CD4-positive, alpha-beta T cell treated with Interleukin-17A for 1 hour (primary cell): ENCODE measurements at regions not wholly inside any gene's neighbourhood (a gene's known extent, or its start where the extent isn't known, plus 50 kb on each side); places are given as distances from the start of the nearest gene placed in this dataset.

Experiments
- DNase-seq: peaks from one replicate; pipeline ENCODE4 v3.0.0-alpha.2; 2020

DNA sequence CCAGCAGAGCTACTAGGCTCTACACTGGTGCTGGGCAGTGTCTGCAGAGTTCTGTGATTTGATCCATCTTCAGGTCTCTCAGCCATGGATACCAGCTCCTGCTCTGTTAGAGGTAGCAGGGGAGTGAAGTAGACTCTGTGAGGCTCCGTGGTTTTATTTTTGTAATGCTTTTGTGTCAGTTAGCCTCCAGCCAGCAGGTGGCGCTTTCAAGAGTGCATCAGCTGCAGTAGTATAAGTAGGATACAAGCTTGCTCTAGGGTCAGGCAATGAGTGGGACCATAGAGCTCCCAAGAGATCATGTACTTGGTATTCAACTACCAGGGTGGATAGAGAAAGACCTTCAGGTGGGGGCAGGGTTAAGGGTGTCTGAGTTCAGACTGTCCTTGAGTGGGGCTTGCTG, 362.5 kb upstream of the TRAM1L1 start:
- DNase-seq = peak; percentile 6

DNA sequence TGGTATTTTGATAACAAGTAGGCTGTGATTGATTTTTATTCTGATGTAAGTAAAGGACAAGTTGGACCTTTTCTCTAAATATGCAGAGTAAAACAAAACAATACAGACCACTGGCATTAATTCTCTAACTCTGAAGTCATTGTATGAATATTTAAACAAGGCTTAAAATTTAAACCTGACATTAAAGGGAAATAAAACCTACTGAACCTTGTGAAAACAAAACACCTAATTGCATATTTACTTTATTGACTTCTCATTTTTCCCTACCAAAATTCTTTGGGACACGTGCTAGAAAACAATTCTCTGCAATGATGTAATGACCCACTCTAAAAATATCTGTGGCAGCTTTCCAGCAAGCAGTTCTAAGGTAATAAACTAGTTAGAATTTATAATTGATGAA, 369.7 kb upstream of the TRAM1L1 start:
- no peak for DNase-seq

DNA sequence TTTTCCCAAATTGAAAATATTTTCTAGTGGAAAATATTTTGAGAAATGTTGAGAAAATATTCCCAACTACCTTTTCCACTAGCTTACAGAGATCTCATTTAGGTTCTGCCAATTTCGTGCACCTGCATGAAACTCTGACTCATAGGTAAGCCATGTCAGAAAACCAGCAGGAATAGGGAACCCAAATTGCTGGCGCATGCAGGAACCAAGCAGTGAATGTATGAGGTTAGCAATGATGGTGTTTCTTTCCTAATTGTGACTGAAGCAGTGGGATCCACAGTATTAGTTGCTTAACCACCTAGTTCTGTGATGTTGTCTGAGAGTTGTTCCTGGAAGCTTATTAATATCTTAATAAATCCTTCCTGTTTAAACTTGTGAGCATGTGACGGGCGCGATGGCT, 381.0 kb upstream of the TRAM1L1 start:
- no peak for DNase-seq

DNA sequence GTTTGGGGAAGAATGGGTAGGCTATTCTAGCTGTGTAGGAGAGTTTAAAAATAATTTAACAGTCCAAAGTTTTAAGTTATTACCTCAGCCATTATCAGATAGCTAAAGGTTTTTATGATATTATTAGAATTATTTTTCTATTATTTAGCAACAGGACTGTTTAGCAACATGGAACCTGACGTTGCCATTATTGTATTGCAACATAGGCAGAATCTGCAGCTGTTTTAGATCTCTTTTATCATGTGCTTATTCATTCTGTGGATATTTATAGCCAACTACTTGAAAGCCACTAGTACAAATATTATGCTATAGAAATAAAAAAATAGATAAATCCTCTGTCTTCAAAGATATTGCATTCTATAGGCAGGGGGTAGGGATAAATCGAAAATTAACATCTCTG, 382.0 kb upstream of the TRAM1L1 start:
- no peak for DNase-seq

DNA sequence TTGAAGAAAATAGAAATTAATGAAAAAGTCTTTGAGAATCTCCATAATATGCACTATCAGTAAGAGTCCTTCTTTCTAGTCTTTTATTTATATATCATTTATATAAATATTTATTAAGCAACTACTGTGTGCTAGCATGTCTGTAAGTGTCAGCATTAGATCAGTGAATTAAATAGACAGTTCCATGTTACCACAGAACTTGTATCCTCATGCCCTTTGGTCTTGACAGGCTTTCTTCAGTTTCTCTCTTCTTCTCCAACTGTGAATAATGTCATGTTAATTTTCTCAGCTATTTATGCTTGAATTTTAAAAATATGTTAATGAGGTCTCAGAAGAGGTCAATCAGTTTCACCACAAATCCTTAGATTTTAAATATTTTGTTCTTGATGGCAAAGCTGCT, 389.6 kb upstream of the TRAM1L1 start:
- DNase-seq = no peak

DNA sequence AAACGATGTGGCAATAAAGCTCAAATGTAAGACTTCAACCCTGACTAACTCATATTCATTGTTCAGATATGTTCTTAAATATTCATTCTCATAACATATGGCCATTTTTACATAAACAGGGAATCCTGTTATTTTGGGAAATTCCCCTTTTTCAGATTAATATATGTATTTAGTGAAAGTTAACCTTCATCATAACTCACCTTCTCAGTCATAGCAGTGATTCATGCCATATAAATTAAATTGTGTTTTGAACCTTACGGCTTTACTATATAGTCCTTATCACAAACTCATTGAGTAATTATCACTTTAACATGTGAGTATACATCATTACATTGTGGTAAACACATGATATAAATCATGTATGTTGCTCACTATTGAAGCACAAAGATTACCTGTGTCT, 392.5 kb upstream of the TRAM1L1 start:
- no peak for DNase-seq

DNA sequence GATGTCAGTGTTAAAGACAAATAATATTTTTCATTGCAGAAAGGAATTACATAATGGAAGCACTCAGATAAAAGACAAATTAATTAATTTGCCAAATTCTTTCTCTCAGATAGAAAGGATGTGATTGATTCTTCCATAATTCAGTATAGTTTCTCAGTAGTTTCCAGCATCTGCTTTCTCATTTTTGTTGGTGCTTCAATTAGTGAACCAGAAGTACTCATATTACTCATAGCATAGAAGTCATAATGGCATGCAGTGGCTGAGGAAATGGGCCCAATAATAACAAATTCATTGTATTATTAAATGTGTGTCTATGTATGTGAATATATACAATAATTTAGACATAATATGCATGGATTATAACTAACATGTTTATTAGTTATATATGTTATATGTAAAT, 393.3 kb upstream of the TRAM1L1 start:
- no peak for DNase-seq

DNA sequence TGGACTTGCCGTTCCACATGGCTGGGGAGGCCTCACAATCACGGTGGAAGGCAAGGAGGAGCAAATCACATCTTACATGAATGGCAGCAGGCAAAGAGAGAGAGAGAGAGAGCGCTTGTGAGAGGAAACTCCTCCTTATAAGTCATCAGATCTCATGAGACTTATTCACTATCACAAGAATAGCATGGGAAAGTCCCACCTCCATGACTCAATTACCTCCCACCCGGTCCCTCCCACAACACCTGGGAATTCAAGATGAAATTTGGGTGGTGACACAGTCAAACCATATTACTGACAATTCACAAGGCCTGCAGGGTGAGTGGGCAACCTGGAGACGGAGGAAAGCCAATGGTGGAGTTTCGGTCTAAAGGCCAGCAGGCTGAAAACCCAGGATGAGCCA, 394.3 kb upstream of the TRAM1L1 start:
- DNase-seq = no peak

DNA sequence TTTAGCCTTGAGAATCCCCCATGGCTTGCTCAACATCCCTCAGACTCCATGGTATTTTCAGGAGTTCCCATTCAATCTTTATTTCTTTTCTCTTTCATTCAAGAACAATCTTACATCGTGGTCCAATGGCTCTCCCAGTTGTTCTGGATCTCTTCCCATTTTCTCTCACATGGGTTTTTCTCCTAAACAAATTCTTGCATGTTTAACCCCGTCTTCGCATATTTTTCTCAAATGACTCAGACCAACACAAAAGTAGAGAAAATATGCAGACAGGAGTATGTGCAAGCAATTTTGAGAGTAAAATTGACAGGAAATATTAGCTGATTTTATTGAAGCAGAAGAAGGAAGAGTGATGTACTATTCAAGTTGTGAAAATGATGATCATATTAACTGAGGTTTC, 396.4 kb upstream of the TRAM1L1 start:
- DNase-seq = no peak

DNA sequence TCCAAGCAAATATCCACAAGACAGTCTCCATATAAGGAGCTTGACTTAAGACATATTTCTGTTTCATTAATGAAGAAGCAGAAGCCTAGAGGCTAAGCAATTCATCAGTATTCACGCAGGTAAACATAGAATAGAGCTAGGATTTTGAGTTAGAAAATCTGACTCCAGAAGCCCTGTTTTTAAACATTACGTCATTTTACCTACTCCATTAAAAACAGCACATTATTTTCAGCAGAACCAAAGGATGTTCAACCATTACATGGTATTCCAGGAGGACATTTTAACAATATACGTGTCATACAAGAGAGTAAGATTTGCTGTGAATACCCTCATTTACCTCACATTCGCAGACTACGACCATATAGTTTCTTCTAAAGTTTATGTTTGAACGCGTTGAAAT, 403.3 kb upstream of the TRAM1L1 start:
- DNase-seq = no peak

DNA sequence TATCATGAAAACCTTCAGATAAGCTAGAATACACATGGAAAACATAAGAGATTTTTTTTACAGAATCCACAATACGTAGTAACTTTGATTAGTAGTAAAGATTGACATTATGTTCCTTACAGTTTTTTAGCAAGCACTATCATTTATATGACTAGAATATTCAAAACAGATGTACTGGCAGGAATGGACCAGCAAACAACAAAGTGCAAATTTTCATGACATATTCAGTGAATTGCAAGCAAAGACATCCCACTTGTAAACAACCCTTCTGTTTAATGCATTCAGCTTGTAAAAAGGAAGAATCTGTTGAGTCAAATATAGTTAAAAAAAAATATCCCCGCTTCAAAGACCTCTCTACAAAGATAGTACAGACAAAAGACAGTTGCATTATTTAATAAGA, 403.7 kb upstream of the TRAM1L1 start:
- no peak for DNase-seq

DNA sequence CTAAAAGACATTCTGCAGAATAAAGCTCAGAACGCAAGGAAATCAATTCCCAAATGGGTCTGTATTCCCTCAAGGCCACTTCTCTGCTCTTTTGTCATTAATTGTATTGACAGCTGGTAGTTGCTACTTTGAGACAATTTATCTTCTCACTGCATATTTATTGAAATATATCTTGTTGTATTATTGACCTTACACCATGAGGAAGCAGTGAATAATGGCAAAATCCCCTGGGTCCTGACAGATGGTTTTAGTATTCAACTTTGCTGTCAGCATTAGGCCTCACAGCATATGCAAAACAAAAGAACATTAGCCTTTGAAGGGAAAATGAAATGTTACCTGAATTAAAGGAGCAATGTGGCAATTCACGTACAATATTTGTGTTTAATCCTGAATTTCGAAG, 406.1 kb upstream of the TRAM1L1 start:
- DNase-seq = no peak

DNA sequence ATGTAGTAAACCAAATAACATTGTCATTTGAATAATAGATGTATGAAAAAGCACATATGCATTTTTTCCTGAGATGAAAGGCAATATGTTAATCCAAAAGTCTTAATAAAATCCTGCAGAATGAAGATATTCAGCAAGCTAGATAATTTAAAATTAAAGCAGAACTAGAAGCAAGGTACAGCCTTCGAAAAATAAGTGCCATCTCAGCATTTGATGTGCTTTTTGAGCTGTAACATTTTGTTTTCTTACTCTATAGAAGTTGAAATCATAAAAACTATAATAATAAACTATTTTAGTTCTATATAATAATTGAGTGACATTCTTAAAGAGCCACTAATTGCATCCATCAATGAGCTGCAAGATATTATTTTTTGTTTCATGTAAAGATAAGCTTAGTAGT, 410.4 kb upstream of the TRAM1L1 start:
- DNase-seq = no peak

DNA sequence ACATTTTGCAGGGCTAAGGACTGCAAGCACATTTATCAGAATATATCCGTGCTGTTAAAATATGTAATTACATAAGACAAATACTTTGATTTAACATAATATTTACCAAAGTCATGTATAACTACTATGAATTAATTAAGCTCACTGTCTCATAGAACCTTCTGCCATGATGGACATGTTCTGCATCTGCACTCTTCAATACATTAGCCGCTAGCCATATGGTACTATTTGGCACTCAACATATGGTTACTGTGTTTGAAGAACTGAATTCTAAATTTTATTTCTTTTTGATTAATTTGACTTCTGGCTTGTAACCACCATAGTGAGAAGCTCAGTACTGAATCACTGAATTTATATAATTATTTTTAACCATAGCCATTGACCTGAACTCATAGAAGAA, 427.0 kb upstream of the TRAM1L1 start:
- no peak for DNase-seq

DNA sequence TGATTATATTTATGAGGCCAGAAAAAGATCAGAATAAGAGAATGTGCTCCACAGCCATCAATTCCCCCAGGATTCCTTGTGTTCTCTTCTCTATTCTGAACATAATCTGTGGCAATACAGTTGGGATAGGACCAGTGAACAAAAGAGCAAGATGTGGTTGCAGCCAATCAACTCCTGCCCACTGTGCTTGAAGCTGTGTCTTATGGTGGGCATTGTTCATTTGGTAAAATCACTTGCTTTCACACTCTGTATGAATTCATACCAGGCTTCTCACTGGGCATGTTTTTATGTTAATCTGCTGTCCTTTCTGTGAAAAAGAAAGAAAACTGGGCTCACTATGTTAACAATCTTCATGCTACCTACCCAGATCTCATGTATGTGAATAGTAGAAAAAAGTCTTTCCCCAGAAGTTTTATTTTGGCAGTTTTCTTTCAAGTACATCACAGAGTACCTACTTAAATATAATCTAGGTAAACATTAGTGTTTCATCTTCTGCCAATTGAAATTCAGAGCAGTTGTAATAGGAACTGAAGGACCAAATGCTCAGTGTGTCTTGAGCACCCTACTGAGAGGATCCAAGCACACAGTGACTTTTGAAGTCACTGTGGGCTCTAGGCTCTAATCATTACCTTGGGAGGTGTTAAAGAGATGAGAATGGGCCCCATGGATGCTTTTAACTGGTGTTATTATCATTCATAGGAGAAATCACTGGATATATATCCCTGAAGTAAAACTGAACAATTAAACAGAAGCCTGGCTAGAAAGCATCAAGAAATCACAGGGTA, 429.2 kb upstream of the TRAM1L1 start:
- DNase-seq = no peak

DNA sequence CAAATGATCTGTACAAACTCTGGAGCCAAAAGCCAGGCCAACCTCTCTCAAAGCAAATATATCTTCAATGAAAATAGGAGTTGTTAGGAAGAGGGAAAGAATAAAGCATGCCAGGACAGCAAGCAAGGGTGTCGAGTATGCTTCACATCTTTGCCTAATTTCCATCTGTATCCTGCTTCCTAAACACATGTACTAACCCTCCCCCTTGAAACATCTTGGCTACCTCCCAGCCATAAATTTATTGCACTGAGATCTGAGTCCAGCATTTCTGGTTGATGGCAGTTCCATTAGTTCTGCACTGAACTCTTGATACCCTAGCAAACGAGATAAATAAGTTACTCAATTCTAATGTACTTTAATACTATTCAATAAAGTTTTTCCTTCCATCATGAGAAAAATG, 430.5 kb upstream of the TRAM1L1 start:
- no peak for DNase-seq

DNA sequence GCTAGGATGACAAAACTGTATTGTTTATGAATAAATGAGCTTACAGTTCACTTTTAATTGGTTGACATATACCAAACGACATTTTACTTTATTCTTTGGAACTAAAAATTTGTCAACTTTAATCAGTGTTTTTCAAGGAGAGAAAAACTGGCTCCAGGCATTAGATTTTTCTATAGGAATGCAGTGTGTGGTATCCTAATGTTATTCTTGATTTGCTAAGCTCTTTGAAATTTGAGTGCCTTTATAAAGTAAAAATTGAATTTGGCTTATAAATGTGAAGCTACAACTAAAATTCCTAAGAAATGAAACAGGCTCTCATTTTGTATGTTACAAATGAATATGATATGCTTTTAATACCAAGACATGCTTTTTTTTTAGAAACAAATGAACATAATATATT, 442.2 kb upstream of the TRAM1L1 start:
- DNase-seq = no peak

DNA sequence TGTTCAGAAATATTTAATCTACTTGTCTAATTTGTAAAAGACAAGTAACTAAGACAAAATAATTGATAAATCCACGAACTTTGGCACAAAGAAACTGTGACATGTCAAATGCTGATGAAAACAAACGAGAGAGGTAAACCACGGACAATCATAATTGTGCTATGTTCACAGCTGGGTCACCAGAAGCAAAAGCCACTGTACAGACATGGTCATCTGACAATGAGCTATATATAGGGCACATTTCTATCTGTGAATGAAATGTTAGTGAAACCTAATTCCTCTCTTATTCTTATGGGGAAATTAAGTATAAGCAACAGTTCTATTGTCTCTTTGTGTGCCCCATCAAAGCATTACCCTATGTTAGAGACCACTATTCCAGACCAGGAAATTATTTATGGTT, 444.0 kb upstream of the TRAM1L1 start:
- no peak for DNase-seq

DNA sequence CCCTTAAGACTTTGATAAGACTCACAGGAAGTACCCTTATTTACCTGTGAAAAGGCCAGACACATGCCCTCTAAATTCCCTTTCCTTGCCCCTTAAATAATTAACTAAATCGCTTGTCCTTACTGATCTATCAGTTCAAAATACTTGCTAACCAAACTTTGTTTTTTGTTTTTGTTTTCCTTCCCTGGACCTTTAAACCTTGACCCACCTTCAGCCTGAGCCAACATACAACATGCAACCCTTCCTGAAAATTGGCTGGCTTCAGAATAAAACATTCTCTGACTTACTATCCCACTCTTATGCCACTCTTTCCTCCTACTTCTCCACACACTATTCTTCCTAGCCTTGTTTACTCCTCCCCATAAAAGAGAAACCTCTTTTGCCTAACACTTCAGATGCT, 448.1 kb upstream of the TRAM1L1 start:
- no peak for DNase-seq

DNA sequence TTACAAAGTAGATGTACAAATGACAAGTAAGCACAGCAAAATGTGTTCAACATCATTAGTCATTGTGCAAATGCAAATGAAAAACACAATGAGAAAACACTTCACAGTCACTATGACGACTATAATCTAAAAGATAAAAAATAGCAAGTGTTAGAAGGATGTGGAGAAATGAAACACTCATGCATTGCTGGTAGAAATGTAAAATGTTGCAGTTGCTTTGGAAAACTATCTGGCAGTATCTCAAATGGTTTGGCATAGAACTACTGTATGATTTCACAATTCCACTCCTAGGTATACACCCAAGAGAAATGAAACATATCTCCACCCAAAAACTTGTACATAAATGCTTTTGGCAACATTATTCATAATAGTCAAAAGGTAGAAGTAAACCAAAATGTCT, 459.7 kb upstream of the TRAM1L1 start:
- no peak for DNase-seq

DNA sequence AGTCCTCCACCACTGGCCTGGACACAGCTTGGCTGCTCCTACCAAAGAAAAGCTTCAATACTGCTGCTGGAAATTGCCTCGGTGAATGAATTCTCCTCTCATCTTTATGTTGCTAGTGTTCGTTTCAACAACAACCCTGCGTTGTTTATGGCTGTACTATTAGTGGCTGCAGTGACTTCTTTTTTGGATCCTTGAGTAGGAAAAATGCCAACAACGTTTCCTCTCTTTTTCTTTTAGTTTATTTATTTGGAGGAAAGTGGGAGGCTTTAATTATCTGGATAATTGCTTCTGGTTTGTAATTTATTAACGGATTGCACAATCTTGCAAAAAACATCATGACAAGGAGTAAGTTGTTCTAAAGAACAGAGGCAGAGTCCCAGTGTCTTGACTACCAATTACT, 464.1 kb upstream of the TRAM1L1 start:
- no peak for DNase-seq

DNA sequence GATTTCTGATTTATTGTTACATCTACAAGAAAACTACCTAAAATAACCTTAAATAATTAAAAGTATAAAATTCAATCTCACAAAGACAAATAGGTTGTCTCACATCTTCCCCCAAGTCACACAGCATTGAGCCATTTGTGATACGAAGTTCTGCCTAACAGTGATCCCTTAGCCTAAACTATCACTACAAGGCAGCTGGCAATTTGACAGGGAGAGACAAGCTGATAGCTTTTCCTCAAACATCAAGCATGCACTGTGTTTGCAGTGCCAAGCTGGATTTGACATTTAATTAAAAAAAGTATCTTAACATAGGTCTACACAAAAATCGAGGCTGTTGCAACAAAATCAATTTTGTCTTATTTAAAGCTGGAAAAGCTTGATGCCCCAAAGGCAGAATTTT, 464.7 kb upstream of the TRAM1L1 start:
- no peak for DNase-seq

DNA sequence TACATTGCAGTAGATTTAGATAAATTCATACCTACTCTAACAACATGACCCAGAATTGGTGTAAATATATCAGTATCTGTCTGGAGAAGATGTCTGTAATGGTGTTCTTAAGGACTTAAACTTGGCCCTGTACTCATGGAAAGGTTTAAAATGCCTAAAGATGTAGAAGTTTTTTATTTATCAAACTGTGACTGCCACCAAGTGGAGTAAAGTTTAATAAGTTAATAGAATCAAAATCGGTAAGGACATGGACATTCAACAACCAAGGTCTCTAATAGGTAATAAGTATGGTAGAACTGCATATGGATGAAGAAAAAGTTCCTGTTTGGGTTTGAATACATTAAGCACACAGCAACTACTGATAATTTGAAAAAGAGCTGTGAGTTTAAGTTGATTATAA, 474.0 kb upstream of the NDST3 start:
- DNase-seq = no peak

DNA sequence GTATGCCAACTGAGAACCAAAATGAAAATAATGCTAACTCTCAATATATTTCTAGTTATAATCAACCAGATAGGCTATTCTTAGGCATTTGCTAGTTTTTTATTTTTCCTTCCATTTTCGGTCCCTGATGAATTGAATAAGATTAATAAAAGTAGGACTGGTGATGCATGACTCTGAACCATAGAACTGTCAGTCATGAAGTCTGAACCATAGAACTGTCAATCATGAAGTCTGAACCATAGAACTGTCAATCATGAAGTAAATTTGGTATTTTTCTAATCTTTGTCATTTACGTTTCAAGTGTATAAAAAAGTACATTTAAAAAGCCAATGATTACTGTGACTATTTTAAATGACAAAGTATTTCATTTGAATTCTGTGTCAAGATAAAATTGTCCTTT, 460.2 kb upstream of the NDST3 start:
- DNase-seq = no peak

DNA sequence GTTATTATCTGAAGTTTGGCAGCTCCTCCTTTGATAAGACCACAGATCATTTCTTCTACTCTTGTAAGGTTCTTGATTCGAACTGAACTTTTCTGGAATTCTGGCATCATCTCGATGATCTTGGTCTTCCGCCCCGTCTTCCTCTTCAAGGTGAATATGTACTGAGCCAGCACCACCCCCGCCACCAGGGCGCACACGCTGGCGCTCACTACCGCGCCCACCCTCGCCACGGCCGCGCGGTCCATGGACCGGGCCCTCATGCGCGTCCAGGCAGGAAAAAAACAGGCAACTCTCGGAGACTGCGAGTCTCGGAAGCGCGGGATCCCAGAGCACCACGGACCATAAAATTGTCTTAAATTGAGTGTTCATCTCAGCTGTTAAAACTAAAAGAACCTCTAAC, 458.4 kb upstream of the NDST3 start:
- no peak for DNase-seq
